GM12878 (cell line): ENCODE measurements at regions not wholly inside any gene's neighbourhood (a gene's known extent, or its start where the extent isn't known, plus 50 kb on each side); places are given as distances from the start of the nearest gene placed in this dataset.

Experiments
- E2F4 ChIP-seq: IDR thresholded peaks from 2 replicates; pipeline ENCODE4 v1.6.1; 2012; ENCODE audit warnings: low read depth, low read length, improper control_type of control experiment
- MXI1 ChIP-seq: fragments of 150-350 bp; IDR thresholded peaks from 2 replicates; pipeline ENCODE4 v1.6.1; 2011; ENCODE audit warnings: low read depth, mild to moderate bottlenecking, inconsistent platforms, low read length, improper control_type of control experiment
- POLR2AphosphoS5 ChIP-seq: IDR thresholded peaks from 2 replicates; pipeline ENCODE4 v1.6.1; 2011; ENCODE audit warnings: mild to moderate bottlenecking, low read length, inconsistent platforms
- TCF12 ChIP-seq: IDR thresholded peaks from 2 replicates; pipeline ENCODE4 v1.6.1; 2011; ENCODE audit warnings: low read depth, mild to moderate bottlenecking, low read length
- YY1 ChIP-seq: IDR thresholded peaks from 2 replicates; pipeline ENCODE4 v1.6.1; 2011; ENCODE audit warnings: low read depth, mild to moderate bottlenecking, low read length
- TF ChIP-seq, protein P1 (sequence below): fragments of 450-650 bp; formaldehyde crosslinking; IDR thresholded peaks from 2 replicates; pipeline ENCODE4 v1.4.0; 2022; ENCODE audit warnings: mild to moderate bottlenecking, moderate library complexity
- TF ChIP-seq, protein P2 (sequence below): IDR thresholded peaks from 2 replicates; pipeline ENCODE4 v1.6.1; 2012; ENCODE audit warnings: mild to moderate bottlenecking, low read depth, low read length
- TF ChIP-seq, protein P3 (sequence below): fragments of 450-650 bp; IDR thresholded peaks from 2 replicates; pipeline ENCODE4 v1.6.1; 2017; ENCODE audit warnings: mild to moderate bottlenecking

GRCh38 chr7:52862321-52862720, 173.1 kb upstream of the POM121L12 start:
- TF ChIP-seq, protein P1, sequence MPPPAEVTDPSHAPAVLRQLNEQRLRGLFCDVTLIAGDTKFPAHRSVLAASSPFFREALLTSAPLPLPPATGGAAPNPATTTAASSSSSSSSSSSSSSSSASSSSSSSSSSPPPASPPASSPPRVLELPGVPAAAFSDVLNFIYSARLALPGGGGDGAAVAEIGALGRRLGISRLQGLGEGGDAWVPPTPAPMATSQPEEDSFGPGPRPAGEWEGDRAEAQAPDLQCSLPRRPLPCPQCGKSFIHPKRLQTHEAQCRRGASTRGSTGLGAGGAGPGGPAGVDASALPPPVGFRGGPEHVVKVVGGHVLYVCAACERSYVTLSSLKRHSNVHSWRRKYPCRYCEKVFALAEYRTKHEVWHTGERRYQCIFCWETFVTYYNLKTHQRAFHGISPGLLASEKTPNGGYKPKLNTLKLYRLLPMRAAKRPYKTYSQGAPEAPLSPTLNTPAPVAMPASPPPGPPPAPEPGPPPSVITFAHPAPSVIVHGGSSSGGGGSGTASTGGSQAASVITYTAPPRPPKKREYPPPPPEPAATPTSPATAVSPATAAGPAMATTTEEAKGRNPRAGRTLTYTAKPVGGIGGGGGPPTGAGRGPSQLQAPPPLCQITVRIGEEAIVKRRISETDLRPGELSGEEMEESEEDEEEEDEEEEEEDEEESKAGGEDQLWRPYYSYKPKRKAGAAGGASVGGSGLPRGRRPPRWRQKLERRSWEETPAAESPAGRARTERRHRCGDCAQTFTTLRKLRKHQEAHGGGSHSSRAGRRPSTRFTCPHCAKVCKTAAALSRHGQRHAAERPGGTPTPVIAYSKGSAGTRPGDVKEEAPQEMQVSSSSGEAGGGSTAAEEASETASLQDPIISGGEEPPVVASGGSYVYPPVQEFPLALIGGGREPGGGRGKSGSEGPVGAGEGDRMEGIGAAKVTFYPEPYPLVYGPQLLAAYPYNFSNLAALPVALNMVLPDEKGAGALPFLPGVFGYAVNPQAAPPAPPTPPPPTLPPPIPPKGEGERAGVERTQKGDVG (CRISPR knock-in tag): no peak
- TF ChIP-seq E2F4: no peak
- no peak for TF ChIP-seq MXI1
- no peak for TF ChIP-seq POLR2AphosphoS5
- TF ChIP-seq, protein P2, sequence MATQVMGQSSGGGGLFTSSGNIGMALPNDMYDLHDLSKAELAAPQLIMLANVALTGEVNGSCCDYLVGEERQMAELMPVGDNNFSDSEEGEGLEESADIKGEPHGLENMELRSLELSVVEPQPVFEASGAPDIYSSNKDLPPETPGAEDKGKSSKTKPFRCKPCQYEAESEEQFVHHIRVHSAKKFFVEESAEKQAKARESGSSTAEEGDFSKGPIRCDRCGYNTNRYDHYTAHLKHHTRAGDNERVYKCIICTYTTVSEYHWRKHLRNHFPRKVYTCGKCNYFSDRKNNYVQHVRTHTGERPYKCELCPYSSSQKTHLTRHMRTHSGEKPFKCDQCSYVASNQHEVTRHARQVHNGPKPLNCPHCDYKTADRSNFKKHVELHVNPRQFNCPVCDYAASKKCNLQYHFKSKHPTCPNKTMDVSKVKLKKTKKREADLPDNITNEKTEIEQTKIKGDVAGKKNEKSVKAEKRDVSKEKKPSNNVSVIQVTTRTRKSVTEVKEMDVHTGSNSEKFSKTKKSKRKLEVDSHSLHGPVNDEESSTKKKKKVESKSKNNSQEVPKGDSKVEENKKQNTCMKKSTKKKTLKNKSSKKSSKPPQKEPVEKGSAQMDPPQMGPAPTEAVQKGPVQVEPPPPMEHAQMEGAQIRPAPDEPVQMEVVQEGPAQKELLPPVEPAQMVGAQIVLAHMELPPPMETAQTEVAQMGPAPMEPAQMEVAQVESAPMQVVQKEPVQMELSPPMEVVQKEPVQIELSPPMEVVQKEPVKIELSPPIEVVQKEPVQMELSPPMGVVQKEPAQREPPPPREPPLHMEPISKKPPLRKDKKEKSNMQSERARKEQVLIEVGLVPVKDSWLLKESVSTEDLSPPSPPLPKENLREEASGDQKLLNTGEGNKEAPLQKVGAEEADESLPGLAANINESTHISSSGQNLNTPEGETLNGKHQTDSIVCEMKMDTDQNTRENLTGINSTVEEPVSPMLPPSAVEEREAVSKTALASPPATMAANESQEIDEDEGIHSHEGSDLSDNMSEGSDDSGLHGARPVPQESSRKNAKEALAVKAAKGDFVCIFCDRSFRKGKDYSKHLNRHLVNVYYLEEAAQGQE: no peak
- TF ChIP-seq TCF12: no peak
- TF ChIP-seq, protein P3, sequence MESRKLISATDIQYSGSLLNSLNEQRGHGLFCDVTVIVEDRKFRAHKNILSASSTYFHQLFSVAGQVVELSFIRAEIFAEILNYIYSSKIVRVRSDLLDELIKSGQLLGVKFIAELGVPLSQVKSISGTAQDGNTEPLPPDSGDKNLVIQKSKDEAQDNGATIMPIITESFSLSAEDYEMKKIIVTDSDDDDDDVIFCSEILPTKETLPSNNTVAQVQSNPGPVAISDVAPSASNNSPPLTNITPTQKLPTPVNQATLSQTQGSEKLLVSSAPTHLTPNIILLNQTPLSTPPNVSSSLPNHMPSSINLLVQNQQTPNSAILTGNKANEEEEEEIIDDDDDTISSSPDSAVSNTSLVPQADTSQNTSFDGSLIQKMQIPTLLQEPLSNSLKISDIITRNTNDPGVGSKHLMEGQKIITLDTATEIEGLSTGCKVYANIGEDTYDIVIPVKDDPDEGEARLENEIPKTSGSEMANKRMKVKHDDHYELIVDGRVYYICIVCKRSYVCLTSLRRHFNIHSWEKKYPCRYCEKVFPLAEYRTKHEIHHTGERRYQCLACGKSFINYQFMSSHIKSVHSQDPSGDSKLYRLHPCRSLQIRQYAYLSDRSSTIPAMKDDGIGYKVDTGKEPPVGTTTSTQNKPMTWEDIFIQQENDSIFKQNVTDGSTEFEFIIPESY: no peak
- TF ChIP-seq YY1: no peak
